ENCODE measurements at regions not wholly inside any gene's neighbourhood (a gene's known extent, or its start where the extent isn't known, plus 50 kb on each side); places are given as distances from the start of the nearest gene placed in this dataset.

DNA sequence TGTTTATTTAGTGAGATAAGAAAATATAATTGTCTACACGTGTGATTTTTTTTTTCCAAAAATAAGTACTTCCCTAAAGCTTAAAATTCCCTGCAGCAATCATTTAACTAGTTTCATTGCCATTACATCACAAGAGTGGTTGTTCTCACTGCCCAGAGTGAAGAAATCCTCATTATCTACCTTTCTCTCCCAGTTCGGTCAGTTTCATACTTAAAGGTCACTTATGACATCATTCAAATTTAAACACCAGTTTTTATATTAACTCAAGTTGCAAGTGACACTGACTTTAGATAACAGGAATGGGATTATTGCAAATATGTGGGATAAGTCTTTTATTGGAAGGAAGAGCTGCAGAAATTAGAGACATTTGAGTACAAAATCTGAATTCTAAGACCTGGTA lies 1699.8 kb upstream of the IGFBP7 start:
- no peaks in the 10 kb centered on the region for H3K9me3 ChIP-seq
- no peak overlapping the region for H3K27ac ChIP-seq
- 45% methylated on average over 2 of the region's 2 CpGs for whole genome bisulfite sequencing
- TF ChIP-seq, protein P1, sequence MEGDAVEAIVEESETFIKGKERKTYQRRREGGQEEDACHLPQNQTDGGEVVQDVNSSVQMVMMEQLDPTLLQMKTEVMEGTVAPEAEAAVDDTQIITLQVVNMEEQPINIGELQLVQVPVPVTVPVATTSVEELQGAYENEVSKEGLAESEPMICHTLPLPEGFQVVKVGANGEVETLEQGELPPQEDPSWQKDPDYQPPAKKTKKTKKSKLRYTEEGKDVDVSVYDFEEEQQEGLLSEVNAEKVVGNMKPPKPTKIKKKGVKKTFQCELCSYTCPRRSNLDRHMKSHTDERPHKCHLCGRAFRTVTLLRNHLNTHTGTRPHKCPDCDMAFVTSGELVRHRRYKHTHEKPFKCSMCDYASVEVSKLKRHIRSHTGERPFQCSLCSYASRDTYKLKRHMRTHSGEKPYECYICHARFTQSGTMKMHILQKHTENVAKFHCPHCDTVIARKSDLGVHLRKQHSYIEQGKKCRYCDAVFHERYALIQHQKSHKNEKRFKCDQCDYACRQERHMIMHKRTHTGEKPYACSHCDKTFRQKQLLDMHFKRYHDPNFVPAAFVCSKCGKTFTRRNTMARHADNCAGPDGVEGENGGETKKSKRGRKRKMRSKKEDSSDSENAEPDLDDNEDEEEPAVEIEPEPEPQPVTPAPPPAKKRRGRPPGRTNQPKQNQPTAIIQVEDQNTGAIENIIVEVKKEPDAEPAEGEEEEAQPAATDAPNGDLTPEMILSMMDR (IDR thresholded peaks at IDR 0.05), result no peak
- no peak for TF ChIP-seq EP300 (IDR thresholded peaks at IDR 0.05)
- no peak for TF ChIP-seq POLR2AphosphoS5 (IDR thresholded peaks at IDR 0.05)
- TF ChIP-seq POLR2A (IDR thresholded peaks at IDR 0.05), result no peak
- H3K36me3 ChIP-seq, result no peaks in the 10 kb centered on the region
- H3K4me3 ChIP-seq, result no peak overlapping the region
- no peaks in the 10 kb centered on the region for H3K4me1 ChIP-seq
- no peaks in the 10 kb centered on the region for H3K27me3 ChIP-seq
- DNase-seq (ENCODE audit: low spot score in 2 of 2), result no peak

DNA sequence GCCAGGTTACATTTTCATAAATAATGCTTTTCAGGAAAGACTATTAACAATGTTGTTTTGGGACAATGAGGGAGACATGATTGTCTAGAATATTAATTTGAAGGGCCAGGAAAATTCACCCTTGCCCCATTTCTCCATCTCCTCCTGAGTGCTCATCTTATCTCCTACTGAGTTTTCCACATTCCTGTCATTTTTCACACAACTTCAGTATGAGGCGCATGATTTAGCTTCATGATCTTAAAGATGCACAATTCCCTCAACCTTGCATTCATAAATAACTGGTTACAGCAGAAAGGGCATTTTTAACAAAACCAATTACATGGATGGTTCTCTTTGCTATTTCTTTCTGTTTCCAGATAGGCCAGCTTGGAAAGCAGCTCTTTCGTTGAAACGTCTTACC lies 1699.2 kb upstream of the IGFBP7 start:
- WGBS, result 70% methylated on average over 3 of the region's 3 CpGs
- no peaks in the 10 kb centered on the region for H3K27me3 ChIP-seq
- no peak overlapping the region for H3K27ac ChIP-seq
- H3K9me3 ChIP-seq, result no peaks in the 10 kb centered on the region
- DNase-seq (ENCODE audit: low spot score in 2 of 2), result no peak
- no peaks in the 10 kb centered on the region for H3K36me3 ChIP-seq
- TF ChIP-seq POLR2A (IDR thresholded peaks at IDR 0.05) (no peak), POLR2AphosphoS5 (IDR thresholded peaks at IDR 0.05) (no peak), EP300 (IDR thresholded peaks at IDR 0.05) (no peak)
- TF ChIP-seq, protein P1 (IDR thresholded peaks at IDR 0.05), result no peak
- no peaks in the 10 kb centered on the region for H3K4me1 ChIP-seq
- no peak overlapping the region for H3K4me3 ChIP-seq

DNA sequence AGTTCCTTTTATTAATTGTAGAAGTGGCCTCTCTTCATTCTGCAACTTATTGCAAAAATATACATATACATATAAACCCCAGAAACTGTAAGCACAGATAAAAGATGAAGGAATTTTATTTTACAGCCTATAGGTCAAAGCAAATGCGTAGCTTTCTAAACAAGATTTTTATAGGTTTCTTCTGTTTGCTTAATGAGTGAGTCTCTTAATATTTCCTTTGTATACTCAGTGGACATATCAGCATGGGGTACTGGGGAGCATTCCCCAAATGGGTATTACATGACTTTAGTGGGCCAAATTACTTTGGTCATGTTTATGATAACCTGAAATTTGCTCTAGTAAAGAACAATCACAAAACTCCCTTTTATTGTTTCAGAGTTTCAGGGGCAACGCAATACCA lies 1698.6 kb upstream of the IGFBP7 start:
- no peak for DNase-seq (ENCODE audit: low spot score in 2 of 2)
- no peaks in the 10 kb centered on the region for H3K27me3 ChIP-seq
- TF ChIP-seq, protein P1 (IDR thresholded peaks at IDR 0.05), result no peak
- TF ChIP-seq POLR2AphosphoS5 (IDR thresholded peaks at IDR 0.05), result no peak
- no peak for TF ChIP-seq POLR2A (IDR thresholded peaks at IDR 0.05)
- no peak for TF ChIP-seq EP300 (IDR thresholded peaks at IDR 0.05)
- H3K27ac ChIP-seq, result no peak overlapping the region
- WGBS, result 93% methylated on average over 2 of the region's 2 CpGs
- H3K4me3 ChIP-seq, result no peak overlapping the region
- H3K4me1 ChIP-seq, result no peaks in the 10 kb centered on the region
- no peaks in the 10 kb centered on the region for H3K9me3 ChIP-seq
- no peaks in the 10 kb centered on the region for H3K36me3 ChIP-seq

DNA sequence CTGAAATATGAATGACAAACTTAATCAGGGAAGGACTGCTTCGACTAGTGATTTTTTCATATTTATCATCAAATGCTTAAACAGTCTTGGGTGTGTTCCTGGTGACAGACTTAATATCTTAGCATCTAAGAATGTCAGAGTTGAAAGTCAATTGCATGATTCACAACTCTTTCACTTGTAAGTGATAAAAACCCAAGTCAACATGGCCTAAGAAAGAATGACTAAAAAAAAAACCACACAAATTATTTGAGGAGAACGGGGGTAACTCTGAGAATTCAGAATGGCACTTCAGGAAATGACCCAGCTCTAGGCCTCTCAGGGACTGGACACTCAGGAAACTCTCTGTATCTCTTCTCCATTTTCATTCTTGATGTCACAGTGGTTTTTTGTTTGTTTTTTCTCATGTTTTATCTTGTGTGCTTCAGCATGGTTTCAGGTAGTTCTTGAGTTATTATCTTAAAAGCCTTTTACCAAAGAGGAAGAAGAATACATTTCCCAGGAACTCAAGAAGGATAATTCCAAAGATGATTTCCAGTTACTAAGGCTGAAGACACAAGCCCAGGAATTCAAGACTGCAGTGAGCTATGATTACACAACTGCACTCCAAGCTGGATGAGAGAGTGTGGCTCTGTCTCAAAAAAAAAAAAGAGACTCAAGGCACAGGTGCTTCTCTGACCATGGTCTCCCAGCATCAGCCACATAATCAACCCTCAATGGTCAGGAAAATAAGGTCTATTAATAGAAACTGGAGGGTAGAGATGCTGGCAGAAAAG lies 1697.8 kb upstream of the IGFBP7 start:
- TF ChIP-seq EP300 (IDR thresholded peaks at IDR 0.05), result no peak
- no peak for TF ChIP-seq POLR2AphosphoS5 (IDR thresholded peaks at IDR 0.05)
- TF ChIP-seq POLR2A (IDR thresholded peaks at IDR 0.05), result no peak
- TF ChIP-seq, protein P1 (IDR thresholded peaks at IDR 0.05), result no peak
- no peak for DNase-seq (ENCODE audit: low spot score in 2 of 2)
- Histone ChIP-seq H3K36me3 (no peaks in the 10 kb centered on the region), H3K4me3 (no peak overlapping the region), H3K9me3 (no peaks in the 10 kb centered on the region), H3K27me3 (no peaks in the 10 kb centered on the region), H3K27ac (no peak overlapping the region), H3K4me1 (no peaks in the 10 kb centered on the region)
- WGBS, result 46% methylated on average over 2 of the region's 2 CpGs

DNA sequence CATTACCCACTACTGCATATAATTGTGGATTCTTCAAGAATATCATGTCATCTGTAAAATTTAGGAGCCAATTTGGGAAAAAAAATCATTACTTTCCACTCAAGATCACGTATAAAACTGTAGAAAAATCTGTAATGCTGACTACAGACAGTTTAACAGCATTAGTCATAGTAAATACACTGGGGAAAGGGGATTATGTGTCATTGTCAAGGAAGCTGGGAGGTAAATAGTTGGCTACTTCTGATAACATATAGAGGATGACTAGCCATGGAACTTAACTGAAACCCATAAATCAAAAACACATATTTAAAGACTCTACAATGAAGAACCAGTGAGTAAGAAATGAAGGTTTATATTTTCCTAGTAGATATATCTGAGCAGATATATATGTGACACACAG lies 1666.4 kb upstream of the IGFBP7 start:
- WGBS, result 45% methylated on average over 1 of the region's 1 CpG
- DNase-seq (ENCODE audit: low spot score in 2 of 2), result no peak
- Histone ChIP-seq H3K4me3 (no peak overlapping the region), H3K9me3 (no peaks in the 10 kb centered on the region), H3K36me3 (no peaks in the 10 kb centered on the region), H3K4me1 (no peaks in the 10 kb centered on the region), H3K27ac (no peak overlapping the region), H3K27me3 (no peaks in the 10 kb centered on the region)
- TF ChIP-seq POLR2AphosphoS5 (IDR thresholded peaks at IDR 0.05) (no peak), POLR2A (IDR thresholded peaks at IDR 0.05) (no peak), EP300 (IDR thresholded peaks at IDR 0.05) (no peak)
- TF ChIP-seq, protein P1 (IDR thresholded peaks at IDR 0.05), result no peak

All from suprapubic skin (tissue), 4 donors.